T follicular helper cell (primary cell): ENCODE measurements at regions not wholly inside any gene's neighbourhood (a gene's known extent, or its start where the extent isn't known, plus 50 kb on each side); places are given as distances from the start of the nearest gene placed in this dataset.
"Not testable (repeated sequence)": the region's sequence is repeated elsewhere in the genome, so short reads cannot be mapped to it uniquely, and the experiment has no call there.

Experiments
- DNase-seq: peaks from one replicate; pipeline ENCODE4 v3.0.0-alpha.2; 2020; ENCODE audit warnings: low read depth

GRCh38 chr10:117492504-117492903 is 50.0 kb upstream of the EMX2 start:
- DNase-seq, result no peak

- DNase-seq, result no peak
Measured at GRCh38 chr10:117488004-117488403, 54.5 kb upstream of the EMX2 start.

- no peak for DNase-seq
Measured at GRCh38 chr10:117486606-117487005, 55.9 kb upstream of the EMX2 start.

GRCh38 chr10:117483056-117483590 is 59.4 kb upstream of the EMX2 start:
- no peak for DNase-seq

- DNase-seq, result not testable (repeated sequence)
Measured at GRCh38 chr10:117481011-117481410, 61.5 kb upstream of the EMX2 start.

GRCh38 chr10:117480097-117480496 is 62.4 kb upstream of the EMX2 start:
- DNase-seq, result no peak

- DNase-seq, result no peak
Measured at GRCh38 chr10:117477961-117478670, 64.4 kb upstream of the EMX2 start.

- no peak for DNase-seq
Measured at GRCh38 chr10:117477211-117477947, 65.2 kb upstream of the EMX2 start.

GRCh38 chr10:117476716-117477115 is 65.8 kb upstream of the EMX2 start:
- DNase-seq, result no peak

- no peak for DNase-seq
Measured at GRCh38 chr10:117476281-117476680, 66.3 kb upstream of the EMX2 start.

- no peak for DNase-seq
Measured at GRCh38 chr10:117472872-117473271, 69.7 kb upstream of the EMX2 start.

- no peak for DNase-seq
Measured at GRCh38 chr10:117471344-117471874, 71.1 kb upstream of the EMX2 start.

GRCh38 chr10:117470733-117471132 is 71.8 kb upstream of the EMX2 start:
- DNase-seq, result no peak

GRCh38 chr10:117468665-117469064 is 73.9 kb upstream of the EMX2 start:
- DNase-seq, result no peak

- DNase-seq, result no peak
Measured at GRCh38 chr10:117464176-117464575, 78.4 kb upstream of the EMX2 start.

GRCh38 chr10:117463545-117463920 is 79.0 kb upstream of the EMX2 start:
- no peak for DNase-seq

- no peak for DNase-seq
Measured at GRCh38 chr10:117462816-117463544, 79.6 kb upstream of the EMX2 start.

- DNase-seq, result no peak
Measured at GRCh38 chr10:117462424-117462792, 80.1 kb upstream of the EMX2 start.

- no peak for DNase-seq
Measured at GRCh38 chr10:117461766-117462423, 80.7 kb upstream of the EMX2 start.

GRCh38 chr10:117460846-117461765 is 81.4 kb upstream of the EMX2 start:
- DNase-seq, result no peak

- no peak for DNase-seq
Measured at GRCh38 chr10:117458571-117458970, 83.3 kb upstream of the PDZD8 start.
